PC-9 (cell line): ENCODE measurements at regions not wholly inside any gene's neighbourhood (a gene's known extent, or its start where the extent isn't known, plus 50 kb on each side); places are given as distances from the start of the nearest gene placed in this dataset.
"Not testable (repeated sequence)": the region's sequence is repeated elsewhere in the genome, so short reads cannot be mapped to it uniquely, and the experiment has no call there.

Experiments used
- BruUV-seq: library from RNA; stranded (reverse); fragments of 400-500 nt; replicated peaks from 2 replicates; lab custom pipeline; 2021; lab: Mats Ljungman, UMichigan
- CTCF ChIA-PET: fragments of 300-600 bp; sonication (Branson Sonifier 250); formaldehyde crosslinking; loops from one replicate; lab custom pipeline; 2022; ENCODE audit warnings: antibody characterized with exemption; lab: Charles Lee
- POLR2A ChIA-PET: fragments of 300-600 bp; sonication (Branson Sonifier 250); formaldehyde crosslinking; loops from one replicate; lab custom pipeline; 2022; ENCODE audit warnings: antibody characterized with exemption; ENCODE audit not compliant: unreplicated experiment; lab: Charles Lee
- DNase-seq, 2 experiments: peaks; one replicate each; pipeline versions ENCODE4 v3.0.0 to v3.0.0-alpha.2; 2015 to 2022; ENCODE audit warnings: mixed read lengths in 1 of 2
- H2AFZ ChIP-seq: fragments of 200-600 bp; sonication (generic); 2 replicates; pipeline ENCODE4 v1.8.1; 2017; ENCODE audit warnings: antibody characterized with exemption
- H3F3A ChIP-seq: fragments of 200-600 bp; sonication (generic); 2 replicates; pipeline ENCODE4 v1.8.1; 2017; ENCODE audit warnings: antibody characterized with exemption, mild to moderate bottlenecking, low read depth; ENCODE audit not compliant: insufficient read depth
- H3K27ac ChIP-seq: fragments of 200-600 bp; sonication (generic); 2 replicates; pipeline ENCODE4 v1.6.1; 2016; ENCODE audit warnings: mixed run types
- H3K27me3 ChIP-seq: fragments of 200-600 bp; sonication (generic); 2 replicates; pipeline ENCODE4 v1.6.1; 2016; ENCODE audit warnings: low read depth, mixed run types; ENCODE audit not compliant: insufficient read depth
- H3K36me3 ChIP-seq: fragments of 200-600 bp; sonication (generic); 2 replicates; pipeline ENCODE4 v1.6.1; 2016; ENCODE audit warnings: low read depth, mixed run types
- H3K4me1 ChIP-seq: fragments of 200-600 bp; sonication (generic); replicated peaks from 2 replicates; pipeline ENCODE4 v1.6.1; 2016; ENCODE audit warnings: mixed run types; ENCODE audit not compliant: insufficient read depth
- H3K4me2 ChIP-seq: fragments of 200-600 bp; sonication (generic); 2 replicates; pipeline ENCODE4 v1.6.1; 2017; ENCODE audit warnings: mixed run types
- H3K4me3 ChIP-seq: fragments of 200-600 bp; sonication (generic); 2 replicates; pipeline ENCODE4 v1.6.1; 2016; ENCODE audit warnings: mixed run types
- H3K79me2 ChIP-seq: fragments of 200-600 bp; sonication (generic); 2 replicates; pipeline ENCODE4 v1.6.1; 2017; ENCODE audit warnings: low read depth, mixed run types
- H3K9me2 ChIP-seq: fragments of 200-600 bp; sonication (generic); 2 replicates; pipeline ENCODE4 v1.8.1; 2017; ENCODE audit warnings: mild to moderate bottlenecking; ENCODE audit not compliant: insufficient read depth
- H3K9me3 ChIP-seq: fragments of 200-600 bp; sonication (generic); 2 replicates; pipeline ENCODE4 v1.8.1; 2016; ENCODE audit warnings: low read depth; ENCODE audit not compliant: insufficient read depth
- H4K20me1 ChIP-seq: fragments of 200-600 bp; sonication (generic); 2 replicates; pipeline ENCODE4 v1.8.1; 2017; ENCODE audit not compliant: insufficient read depth
- CTCF ChIP-seq: fragments of 200-600 bp; sonication (generic); conservative IDR thresholded peaks from 2 replicates; pipeline ENCODE4 v1.6.1; 2017; ENCODE audit warnings: mixed run types, antibody characterized with exemption, mild to moderate bottlenecking, moderate library complexity
- EZH2 ChIP-seq: fragments of 200-600 bp; sonication (generic); IDR thresholded peaks from 2 replicates; pipeline ENCODE4 v1.8.0; 2017; ENCODE audit warnings: antibody characterized with exemption, low read depth
- intact Hi-C: fragments of 100-400 bp; cut with micrococcal nuclease; formaldehyde crosslinking; loops from one replicate; pipeline ENCODE4 v1.10.0; 2022; ENCODE audit not compliant: unreplicated experiment

- H3K9me2 ChIP-seq, H3K4me1 ChIP-seq, H3K79me2 ChIP-seq, H4K20me1 ChIP-seq, H3K27me3 ChIP-seq, H3K4me3 ChIP-seq, DNase-seq, intact Hi-C loops, POLR2A ChIA-PET, BruUV-seq, H3K4me2 ChIP-seq, CTCF ChIA-PET, H3K36me3 ChIP-seq, H3K9me3 ChIP-seq, H3K27ac ChIP-seq, H3F3A ChIP-seq, H2AFZ ChIP-seq: not testable (repeated sequence)
Measured at GRCh38 chr3:143175940-143176894, 56.6 kb downstream of the CHST2 start.

DNA sequence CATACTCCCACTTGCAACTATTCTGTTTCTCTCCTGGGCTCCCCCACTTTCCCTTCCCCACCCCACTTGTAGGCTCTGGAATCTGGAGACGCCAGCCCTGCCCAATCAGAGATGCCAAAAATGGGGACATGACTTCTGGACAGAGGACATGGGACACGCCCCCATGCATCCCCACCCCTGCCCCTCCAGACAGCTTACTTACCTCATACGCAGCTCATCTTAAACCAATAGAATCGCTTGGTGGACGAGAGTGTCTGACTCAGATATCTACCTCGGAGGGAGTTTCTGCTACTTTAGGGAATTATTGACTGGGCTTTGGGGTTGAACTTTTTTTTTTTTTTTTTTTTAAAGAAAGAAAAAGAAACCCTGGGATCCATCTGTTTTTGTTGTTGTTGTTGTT lies 58.4 kb downstream of the CHST2 start:
- DNase-seq, H2AFZ ChIP-seq, H4K20me1 ChIP-seq, H3K4me1 ChIP-seq, BruUV-seq, H3F3A ChIP-seq, H3K9me3 ChIP-seq, H3K4me3 ChIP-seq, POLR2A ChIA-PET, H3K36me3 ChIP-seq, H3K79me2 ChIP-seq, H3K4me2 ChIP-seq, H3K27ac ChIP-seq, H3K9me2 ChIP-seq, intact Hi-C loops, H3K27me3 ChIP-seq: not testable (repeated sequence)
- CTCF ChIA-PET: interaction anchor here (0.7 kb wide), 1 partner anchor 166 kb away, joined by 14 read pairs; no protein-coding TSS in a partner anchor

DNA sequence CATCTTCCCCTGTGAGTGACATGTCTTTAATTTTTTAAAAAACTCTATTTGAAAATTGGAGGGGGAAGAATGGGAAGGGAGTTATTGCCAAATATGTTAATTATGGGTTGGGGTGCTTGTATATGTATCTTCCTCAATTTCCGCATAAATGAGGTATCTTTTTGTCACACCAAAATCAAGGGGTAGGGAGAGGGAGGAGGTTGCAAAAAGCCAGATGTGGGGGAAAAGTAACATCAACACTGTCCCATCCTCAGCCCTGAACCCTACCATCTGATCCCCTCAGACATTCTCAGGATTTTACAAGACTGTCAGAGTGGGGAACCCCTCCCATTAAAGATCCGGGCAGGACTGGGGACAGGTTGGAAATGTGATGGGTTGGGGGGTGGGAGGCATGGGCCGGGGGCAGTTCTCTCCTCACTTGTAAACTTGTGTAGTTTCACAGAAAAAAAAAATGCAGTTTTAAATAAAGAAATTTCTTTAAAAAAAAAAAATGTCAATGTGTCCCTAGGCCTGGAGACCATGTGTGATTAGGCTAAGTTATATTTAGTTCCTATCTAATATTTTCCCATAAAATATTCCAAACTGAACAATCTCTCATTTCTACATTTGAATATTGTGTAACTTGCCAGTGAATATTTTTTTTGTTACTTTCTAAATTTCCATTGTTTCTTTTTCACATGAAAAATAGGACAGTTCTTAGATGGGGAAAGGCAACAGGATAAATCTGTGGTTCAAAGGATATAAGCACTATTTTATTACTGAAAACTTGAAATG lies 59.4 kb downstream of the CHST2 start:
- H3K4me1 ChIP-seq, intact Hi-C loops, H3K4me2 ChIP-seq, H3K9me3 ChIP-seq, H3K27me3 ChIP-seq, BruUV-seq, POLR2A ChIA-PET, H3F3A ChIP-seq, DNase-seq, H3K9me2 ChIP-seq, H4K20me1 ChIP-seq, H3K27ac ChIP-seq, H3K4me3 ChIP-seq, H2AFZ ChIP-seq, H3K79me2 ChIP-seq, H3K36me3 ChIP-seq: not testable (repeated sequence)
- CTCF ChIA-PET: interaction anchor here (0.7 kb wide), 1 partner anchor 165 kb away, joined by 14 read pairs; no protein-coding TSS in a partner anchor

- Histone ChIP-seq H3K27ac (no peak overlapping the region), H3K4me1 (no peaks in the 10 kb centered on the region), H3K9me3 (no peaks in the 10 kb centered on the region), H3K4me3 (no peak overlapping the region), H3K27me3 (no peaks in the 10 kb centered on the region), H3K9me2 (no peaks in the 10 kb centered on the region), H3K36me3 (no peaks in the 10 kb centered on the region), H3K79me2 (no peaks in the 10 kb centered on the region), H3K4me2 (no peak overlapping the region), H4K20me1 (no peaks in the 10 kb centered on the region), H2AFZ (no peak overlapping the region), H3F3A (no peaks in the 10 kb centered on the region)
- TF ChIP-seq CTCF: no peak
- no peak for TF ChIP-seq EZH2
- ChIA-PET POLR2A (no interaction called here), CTCF (no interaction called here)
- intact Hi-C loops: no loop called here
- DNase-seq: no peak
- BruUV-seq: no TSS peak
Measured at GRCh38 chr3:143179603-143180002, 60.0 kb downstream of the CHST2 start.

DNA sequence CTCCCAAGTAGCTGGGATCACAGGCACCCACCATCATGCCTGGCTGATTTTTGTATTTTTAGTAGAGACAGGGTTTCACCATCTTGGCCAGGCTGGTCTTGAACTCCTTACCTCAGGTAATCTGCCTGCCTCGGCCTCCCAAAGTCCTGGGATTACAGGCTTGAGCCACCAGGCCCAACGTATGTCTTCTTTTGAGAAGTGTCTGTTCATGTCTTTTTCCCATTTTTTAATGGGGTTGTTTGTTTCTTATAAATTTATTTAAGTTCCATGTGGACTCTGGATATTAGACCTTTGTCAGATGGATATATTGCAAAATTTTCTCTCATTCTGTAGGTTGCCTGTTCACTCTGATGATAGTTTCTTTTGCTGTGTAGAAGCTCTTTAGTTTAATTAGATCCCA lies 61.3 kb downstream of the CHST2 start:
- H2AFZ ChIP-seq, DNase-seq, H3K27me3 ChIP-seq, H3K27ac ChIP-seq, intact Hi-C loops, BruUV-seq, H3K4me2 ChIP-seq, H3F3A ChIP-seq, H3K4me3 ChIP-seq, H3K9me2 ChIP-seq, CTCF ChIA-PET, H4K20me1 ChIP-seq, H3K79me2 ChIP-seq, H3K36me3 ChIP-seq, POLR2A ChIA-PET, H3K9me3 ChIP-seq, H3K4me1 ChIP-seq: not testable (repeated sequence)

- H3K27ac ChIP-seq, H3F3A ChIP-seq, DNase-seq, H2AFZ ChIP-seq, H3K9me3 ChIP-seq, H3K27me3 ChIP-seq, intact Hi-C loops, CTCF ChIA-PET, H3K4me1 ChIP-seq, H3K36me3 ChIP-seq, H3K4me2 ChIP-seq, BruUV-seq, H3K79me2 ChIP-seq, H3K4me3 ChIP-seq, H3K9me2 ChIP-seq, H4K20me1 ChIP-seq, POLR2A ChIA-PET: not testable (repeated sequence)
Measured at GRCh38 chr3:143181977-143182376, 62.4 kb downstream of the CHST2 start.
